ENCODE measurements at regions not wholly inside any gene's neighbourhood (a gene's known extent, or its start where the extent isn't known, plus 50 kb on each side); places are given as distances from the start of the nearest gene placed in this dataset.
A peak's percentile ranks its signal among the peaks of the same experiment; 100 is the strongest.
"Not testable (repeated sequence)": the region's sequence is repeated elsewhere in the genome, so short reads cannot be mapped to it uniquely, and the experiment has no call there.

GRCh38 chr6:11425876-11426275 lies 111.7 kb upstream of the TMEM170B start:
- DNase-seq, result no peak

DNA sequence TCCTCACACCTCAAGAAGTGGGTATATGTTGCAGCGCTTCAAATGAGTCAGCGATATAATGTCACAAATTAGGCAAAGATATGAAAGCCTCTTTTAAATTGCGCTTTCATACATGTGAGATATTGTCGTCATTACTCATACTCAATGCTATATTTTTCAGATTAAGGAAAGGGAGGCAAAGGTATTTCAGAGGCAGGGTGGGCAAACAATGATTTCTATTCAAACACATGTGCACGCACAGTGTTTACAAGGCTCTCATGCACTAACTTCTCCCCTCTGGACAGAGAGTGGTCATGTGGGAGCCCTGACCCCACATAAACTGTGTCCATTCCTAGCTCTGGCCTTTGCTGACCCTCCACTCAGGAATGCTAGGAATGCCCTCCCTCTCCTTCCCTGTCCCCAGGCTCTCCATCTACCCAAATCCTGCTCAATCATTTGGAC lies 112.1 kb upstream of the TMEM170B start:
- DNase-seq, result no peak

DNA sequence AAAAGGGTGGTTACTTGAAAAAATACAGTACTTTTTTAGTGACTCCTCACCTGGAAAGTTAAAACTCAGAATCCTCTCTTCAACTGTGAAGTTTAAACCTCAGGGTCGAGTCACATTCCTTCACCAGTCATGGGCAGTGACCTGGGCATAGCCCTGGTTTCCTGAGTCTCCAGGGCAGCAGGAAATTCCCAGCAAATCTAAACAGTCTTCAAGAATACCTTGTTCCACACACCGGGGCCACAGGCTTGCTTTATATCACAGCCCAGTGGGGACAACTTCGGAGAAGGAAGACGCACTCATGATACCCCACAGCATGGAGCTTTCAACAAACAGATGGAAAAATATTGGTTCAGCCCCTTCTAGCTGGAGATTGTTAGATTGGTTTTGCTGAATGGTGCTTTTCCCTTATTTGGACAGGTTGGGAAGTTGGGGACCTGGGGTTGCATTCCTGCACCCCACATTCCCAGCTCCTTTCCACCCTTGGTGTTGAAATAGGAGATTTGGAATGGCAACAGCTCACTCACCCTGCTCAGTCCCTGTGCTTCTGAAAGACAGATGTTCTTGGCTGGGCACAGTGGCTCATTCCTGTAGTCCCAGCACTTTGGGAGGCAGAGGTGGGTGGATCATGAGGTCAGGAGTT lies 113.0 kb upstream of the TMEM170B start:
- no peak for DNase-seq

- peak; percentile 44 for DNase-seq
Observed at GRCh38 chr6:11423667-11424066, 113.9 kb upstream of the TMEM170B start.

GRCh38 chr6:11423072-11423471 lies 114.5 kb upstream of the TMEM170B start:
- peak; percentile 44 for DNase-seq

GRCh38 chr6:11419763-11420453 lies 117.6 kb upstream of the TMEM170B start:
- no peak for DNase-seq

- DNase-seq, result no peak
Observed at GRCh38 chr6:11418290-11418905, 119.2 kb upstream of the TMEM170B start.

DNA sequence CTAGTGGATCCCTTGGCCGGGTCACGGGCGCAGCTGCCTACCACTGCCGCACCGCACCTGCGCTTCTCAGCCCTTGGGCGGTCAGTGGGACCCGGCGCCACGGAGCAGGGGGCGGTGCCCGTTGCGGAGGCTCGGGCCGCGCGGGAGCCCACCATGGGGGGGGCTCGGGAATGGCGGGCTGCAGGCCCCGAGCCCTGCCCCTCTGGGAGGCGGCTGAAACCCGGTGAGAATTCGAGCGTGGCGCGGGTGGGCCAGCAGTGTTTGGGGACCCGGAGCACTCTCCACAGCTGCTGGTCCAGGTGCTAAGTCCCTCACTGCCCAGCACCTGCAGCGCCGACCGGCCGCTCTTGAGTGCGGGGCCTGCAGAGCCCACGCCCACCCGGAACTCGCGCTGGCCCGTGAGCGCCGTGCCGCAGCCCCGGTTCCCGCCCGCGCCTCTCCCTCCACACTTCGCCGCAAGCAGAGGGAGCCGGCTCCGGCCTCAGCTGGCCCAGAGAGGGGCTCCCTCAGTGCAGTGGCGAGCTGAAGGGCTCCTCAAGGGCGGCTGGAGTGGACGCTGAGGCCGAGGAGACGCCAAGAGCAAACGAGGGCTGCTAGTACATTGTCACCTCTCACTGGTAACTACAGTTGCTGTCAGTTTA lies 120.5 kb upstream of the TMEM170B start:
- no peak for DNase-seq

DNA sequence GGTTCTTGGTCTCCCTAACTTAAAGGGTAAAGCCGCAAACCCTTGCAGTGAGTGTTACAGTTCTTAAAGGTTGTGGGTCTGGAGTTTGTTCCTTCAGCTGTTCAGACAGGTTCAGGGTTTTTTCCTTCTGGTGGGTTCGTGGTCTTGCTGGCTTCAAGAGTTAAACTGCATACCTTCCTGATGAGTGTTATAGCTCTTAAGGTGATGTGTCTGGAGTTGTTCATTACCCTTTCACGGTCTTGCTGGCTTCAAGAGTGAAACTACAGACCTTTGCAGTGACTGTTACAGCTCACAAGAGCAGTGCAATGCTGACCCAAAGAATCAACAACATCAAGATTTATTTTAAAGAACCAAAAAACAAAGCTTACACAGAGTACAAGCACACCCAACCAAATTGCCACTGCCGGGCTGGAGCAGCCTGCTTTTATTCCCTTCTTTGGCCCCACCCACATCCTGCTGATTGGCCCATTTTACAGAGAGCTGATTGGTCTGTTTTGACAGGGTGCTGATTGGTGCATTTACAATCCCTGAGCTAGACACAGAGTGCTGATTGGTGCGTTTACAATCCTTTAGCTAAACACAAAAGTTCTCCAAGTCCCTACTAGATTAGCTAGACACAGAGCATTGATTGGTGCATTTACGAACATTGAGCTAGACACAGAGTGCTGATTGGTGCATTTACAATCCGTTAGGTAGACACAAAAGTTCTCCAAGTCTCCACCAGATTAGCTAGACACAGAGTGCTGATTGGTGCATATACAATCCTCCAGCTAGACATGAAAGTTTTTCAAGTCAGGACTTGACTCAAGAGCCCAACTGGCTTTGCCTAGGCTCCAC lies 121.2 kb upstream of the TMEM170B start:
- not testable (repeated sequence) for DNase-seq

DNA sequence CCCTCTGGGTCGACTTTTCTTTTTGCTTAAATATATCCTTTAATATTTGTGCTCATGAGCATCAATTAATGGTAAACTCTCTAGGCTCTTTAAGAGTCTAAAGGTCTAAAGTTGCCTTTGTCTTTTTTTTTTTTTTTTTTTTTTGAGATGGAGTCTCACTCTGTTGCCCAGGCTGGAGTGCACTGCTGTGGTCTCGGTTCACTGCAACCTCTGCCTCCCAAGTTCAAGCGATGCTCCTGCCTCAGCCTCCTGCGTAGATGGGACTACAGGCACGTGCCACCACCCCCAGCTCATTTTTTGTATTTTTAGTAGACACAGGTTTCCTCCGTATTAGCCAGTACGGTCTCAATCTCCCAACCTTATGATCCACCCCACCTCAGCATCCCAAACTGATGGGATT lies 122.0 kb upstream of the TMEM170B start:
- DNase-seq, result no peak

GRCh38 chr6:11414176-11414963 lies 123.2 kb upstream of the TMEM170B start:
- no peak for DNase-seq

- DNase-seq, result no peak
Observed at GRCh38 chr6:11413728-11414127, 123.8 kb upstream of the TMEM170B start.

- no peak for DNase-seq
Observed at GRCh38 chr6:11413117-11413687, 124.3 kb upstream of the TMEM170B start.

- no peak for DNase-seq
Observed at GRCh38 chr6:11412616-11413015, 124.9 kb upstream of the TMEM170B start.

DNA sequence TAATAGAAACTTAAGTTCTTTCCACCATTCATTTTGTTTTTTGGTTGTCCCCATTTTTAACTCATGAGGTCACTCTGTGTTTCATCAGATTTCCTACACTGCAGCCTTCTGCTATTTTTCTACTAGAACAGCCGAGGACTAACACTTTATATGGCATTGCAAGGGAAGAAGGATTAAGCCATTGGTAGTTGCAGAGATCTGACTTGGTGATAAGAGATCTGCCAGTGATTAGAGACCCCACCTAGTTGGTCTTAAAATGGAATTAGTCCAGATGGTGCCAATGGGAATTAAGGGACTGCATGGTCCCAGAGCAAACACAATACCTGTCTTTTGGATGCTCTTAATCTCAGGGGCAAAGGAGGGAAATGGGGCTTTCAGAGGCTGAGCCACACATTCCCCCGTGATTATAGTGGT lies 125.5 kb upstream of the TMEM170B start:
- peak; percentile 85 for DNase-seq

DNA sequence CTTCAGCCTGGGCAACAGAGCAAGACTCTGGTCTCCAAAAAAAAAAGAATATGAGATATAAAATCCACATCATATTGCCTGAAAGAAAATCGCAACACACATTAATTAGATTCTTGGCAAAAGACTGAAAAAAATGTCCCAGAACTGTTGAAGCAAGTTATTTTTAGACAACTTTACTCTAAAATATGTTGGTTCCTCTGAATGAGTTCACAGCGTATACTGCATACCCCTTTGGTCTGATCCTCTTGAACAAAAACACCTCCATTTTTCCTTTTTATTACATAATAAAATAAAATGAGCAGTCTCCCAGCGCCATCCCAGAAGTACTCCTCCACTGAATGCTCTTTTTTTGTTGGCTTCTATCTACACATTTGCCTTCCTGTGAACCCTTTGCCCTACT lies 126.0 kb upstream of the TMEM170B start:
- peak; percentile 60 for DNase-seq

- no peak for DNase-seq
Observed at GRCh38 chr6:11410539-11411307, 126.8 kb upstream of the TMEM170B start.

DNA sequence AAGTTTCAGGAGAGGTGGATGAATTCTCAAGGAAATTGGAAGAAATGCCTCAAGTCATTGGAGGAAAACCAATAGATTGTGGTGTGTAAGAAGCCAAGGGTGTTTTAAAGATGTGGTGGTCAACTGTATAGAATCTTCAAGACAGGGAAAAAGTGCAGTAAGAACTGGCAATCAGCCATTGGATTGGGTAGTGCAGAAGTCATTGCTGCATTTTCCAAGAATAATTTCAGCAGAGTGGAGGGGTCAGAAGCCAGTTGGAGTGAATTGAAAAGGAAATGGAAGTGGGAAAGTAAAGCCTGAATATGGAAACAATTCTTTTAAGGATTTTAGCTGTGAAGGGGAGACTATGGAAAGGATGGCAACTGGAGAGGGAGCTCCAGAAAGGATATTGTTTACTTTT lies 128.2 kb upstream of the TMEM170B start:
- DNase-seq, result no peak

GRCh38 chr6:11407414-11407813 lies 130.1 kb upstream of the TMEM170B start:
- no peak for DNase-seq

DNA sequence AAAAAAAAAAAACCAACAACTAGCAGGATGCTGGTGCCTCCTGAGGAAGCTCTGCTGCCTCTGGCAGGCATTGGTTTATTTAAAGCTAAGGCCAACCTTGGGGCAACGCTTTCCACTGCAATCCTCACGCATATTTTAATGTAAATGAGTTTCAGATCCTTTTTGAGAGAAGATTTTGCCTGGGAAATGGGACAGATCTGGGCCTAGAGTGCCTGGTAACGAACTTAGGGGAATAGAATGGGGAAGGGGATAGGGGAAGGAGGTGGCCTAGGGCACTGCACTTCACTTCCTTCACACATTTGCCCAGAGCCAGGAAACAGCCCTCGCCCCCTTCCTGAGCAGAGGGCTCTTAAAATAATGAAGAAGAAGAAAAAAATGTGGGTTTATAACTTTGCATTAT lies 132.7 kb upstream of the TMEM170B start:
- DNase-seq, result no peak

- DNase-seq, result no peak
Observed at GRCh38 chr6:11404081-11404480, 133.5 kb upstream of the TMEM170B start.

Data from fibroblast of skin of back (primary cell).